ENCODE measurements at regions not wholly inside any gene's neighbourhood (a gene's known extent, or its start where the extent isn't known, plus 50 kb on each side); places are given as distances from the start of the nearest gene placed in this dataset.
"Not testable (repeated sequence)": the region's sequence is repeated elsewhere in the genome, so short reads cannot be mapped to it uniquely, and the experiment has no call there.

DNA sequence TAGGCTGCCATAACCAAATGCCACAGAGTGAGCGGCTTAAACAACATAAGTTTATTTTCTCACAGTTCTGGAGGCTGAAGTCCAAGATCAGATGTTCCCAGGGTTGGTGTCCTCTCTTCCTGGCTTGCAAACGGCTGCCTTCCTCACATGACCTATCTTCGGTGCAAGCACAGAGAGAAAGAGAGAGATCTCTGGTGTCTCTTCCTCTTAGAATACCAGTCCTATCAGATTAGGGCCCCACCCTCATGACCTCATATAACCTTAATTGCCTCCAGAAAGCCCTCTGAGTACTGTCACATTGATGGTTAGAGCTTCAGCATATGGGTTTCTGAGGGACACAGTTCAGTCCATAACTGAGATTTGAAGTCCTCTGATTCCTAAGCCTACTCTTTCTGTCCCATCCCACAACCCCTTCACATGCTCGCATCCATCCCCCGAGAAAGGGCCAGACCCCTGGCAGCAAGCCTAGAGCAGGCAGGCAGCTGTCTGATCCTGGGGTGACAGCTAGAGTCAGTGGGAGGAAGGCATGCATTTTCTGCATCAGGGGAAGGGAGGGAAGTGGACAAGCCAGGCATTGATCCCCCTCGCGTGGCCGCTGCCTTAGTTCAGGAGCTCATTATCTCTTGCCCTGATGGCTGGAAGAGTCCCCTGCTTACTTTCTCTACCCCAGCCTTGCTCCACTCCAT, 114.1 kb downstream of the FAR1 start:
- no peak for DNase-seq

GRCh38 chr11:13784441-13784840, 116.0 kb downstream of the FAR1 start:
- no peak for DNase-seq

- no peak for DNase-seq
These were observed 116.4 kb downstream of the FAR1 start for GRCh38 chr11:13784855-13785254.

DNA sequence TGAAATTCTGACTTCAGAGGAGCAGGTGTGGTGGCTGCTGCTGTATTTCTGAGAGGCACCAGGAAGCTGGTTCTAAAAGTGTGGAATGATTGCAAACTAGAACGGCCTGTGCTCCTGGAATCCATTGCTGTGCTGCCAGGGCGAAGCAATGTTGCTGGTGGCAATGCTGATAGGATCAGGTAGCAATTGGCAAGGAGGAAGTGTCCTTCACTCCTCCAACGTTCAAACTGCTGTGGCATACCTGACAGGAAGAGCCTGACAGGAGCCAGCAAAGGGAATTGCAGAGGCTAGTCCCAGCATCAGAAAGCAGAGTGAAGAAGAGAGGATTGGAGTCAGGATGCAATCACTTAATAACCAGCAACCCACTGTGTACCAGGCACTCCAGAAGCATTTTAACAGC, 118.2 kb downstream of the FAR1 start:
- DNase-seq, result no peak

DNA sequence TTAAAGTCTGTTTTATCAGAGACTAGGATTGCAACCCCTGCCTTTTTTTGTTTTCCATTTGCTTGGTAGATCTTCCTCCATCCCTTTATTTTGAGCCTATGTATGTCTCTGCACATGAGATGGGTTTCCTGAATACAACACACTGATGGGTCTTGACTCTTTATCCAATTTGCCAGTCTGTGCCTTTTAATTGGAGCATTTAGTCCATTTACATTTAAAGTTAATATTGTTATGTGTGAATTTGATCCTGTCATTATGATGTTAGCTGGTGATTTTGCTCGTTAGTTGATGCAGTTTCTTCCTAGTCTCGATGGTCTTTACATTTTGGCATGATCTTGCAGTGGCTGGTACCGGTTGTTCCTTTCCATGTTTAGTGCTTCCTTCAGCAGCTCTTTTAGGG, 129.1 kb downstream of the FAR1 start:
- not testable (repeated sequence) for DNase-seq

GRCh38 chr11:13800901-13801300, 132.4 kb downstream of the FAR1 start:
- DNase-seq, result no peak

GRCh38 chr11:13818325-13818724, 144.2 kb upstream of the SPON1 start:
- no peak for DNase-seq

DNA sequence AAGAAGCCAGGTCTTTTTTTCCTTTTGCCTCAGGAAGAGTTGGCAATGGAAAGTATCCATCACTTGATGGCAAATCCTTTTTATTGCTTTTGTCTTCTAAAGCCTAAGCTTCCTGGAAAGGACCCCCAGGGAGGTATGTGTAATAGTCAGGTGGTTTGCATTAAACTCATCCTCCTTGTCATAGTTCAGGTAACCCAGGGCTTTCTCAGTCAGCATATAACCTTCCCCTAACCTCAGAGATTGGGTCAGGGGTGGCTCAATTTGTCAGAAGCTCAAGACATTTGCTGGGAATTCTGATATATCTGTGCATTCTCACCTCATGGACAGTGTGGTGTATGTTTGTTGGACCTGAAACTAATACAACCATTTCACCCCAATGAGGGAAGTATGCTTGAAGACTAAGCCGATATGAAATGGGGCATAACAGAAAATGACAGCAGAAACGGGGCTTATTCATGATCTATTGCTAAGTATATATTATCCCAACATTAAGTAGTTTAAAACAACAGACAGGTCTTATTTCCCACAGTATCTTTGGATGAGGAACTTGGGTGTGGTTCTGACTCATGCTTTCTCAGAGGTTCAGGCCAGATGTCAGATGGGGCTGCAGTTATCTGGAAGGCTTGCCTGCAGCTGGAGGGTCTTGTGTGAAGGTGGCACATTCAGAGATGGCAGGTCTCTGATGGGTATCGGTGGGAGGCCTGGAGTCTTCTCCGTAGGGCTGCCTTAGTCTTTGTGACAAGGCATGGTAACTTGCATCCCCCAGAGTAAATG, 135.8 kb upstream of the SPON1 start:
- no peak for DNase-seq

- no peak for DNase-seq
These were observed 130.8 kb upstream of the SPON1 start for GRCh38 chr11:13831696-13832095.

DNA sequence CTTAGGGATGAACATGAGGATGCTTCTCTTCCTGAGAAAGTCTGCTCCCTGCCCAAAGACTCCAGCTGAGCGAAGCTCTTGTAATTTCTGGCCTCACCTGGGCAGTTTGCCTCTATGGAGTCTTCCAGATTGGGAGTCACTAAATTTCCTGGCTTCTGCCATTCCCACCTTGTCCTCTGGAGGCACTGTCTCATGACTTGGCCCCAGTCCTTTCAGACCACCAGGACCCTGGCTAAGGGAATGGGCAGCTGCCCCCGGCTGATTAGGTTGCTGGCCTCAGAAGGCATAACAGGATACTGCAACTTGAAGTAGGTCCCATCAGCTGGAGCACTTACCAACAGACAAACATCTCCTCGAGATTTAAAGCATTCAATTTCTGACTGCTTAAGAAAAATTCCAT, 128.1 kb upstream of the SPON1 start:
- no peak for DNase-seq

DNA sequence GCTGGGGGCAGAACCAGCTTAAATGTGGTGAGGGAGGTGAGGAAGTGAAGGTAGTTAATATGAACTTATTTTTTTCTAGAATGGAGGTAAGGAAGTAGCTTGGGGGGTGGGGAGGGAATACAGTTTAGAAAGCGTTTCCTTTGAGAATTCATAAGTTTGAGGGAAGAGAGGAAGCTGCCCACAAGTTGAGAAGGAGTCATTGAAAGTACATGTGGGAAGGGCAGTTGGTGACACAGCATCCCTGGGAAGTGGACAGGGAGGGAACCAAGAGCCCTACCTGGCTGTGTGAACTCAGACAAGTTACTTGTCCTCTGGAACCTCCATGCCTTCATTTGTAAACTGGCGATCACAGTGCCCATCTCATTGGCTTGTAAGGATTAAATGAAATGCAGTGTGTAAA, 125.9 kb upstream of the SPON1 start:
- no peak for DNase-seq

DNA sequence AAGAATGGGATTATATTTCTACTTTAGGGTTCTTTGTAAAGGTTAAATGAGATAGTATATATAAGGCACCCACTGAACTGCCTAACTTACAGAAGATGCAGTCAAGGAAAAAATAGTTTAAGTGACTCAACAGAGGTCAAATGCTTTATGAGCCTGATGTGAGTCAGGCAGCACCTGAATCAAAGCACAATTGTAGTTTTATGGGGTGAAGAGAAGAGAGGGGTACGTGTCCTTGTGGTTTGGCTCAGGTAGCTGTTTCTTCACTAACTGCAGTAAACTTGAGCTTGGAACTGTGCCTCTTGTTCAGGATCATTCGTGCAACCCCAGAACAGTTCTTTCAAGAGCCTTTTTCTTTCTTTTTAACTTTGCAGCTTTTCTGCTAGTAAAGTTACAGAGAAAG, 125.2 kb upstream of the SPON1 start:
- no peak for DNase-seq

- DNase-seq, result no peak
These were observed 121.1 kb upstream of the SPON1 start for GRCh38 chr11:13841393-13841792.

- no peak for DNase-seq
These were observed 114.5 kb upstream of the SPON1 start for GRCh38 chr11:13848031-13848430.

- no peak for DNase-seq
These were observed 112.1 kb upstream of the SPON1 start for GRCh38 chr11:13850231-13851005.

DNA sequence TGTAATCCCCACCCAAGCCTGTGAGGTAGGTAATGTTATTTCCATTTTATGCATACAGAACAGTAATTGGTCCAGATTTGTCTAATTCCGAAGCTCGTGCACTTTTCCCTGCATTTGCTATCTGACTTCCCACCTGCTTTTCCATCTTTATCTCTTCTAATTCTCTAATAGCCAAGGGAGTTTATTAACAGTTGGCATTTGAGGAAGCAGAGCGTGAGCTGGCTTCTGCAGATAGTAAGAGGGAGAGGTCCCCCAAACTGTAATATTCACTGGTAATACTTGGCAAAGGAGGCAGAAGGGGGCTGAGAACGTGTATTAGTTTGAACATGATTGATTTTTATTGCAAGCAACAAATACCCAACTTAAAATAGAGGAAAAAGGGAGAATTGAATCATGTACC, 110.8 kb upstream of the SPON1 start:
- DNase-seq, result no peak

DNA sequence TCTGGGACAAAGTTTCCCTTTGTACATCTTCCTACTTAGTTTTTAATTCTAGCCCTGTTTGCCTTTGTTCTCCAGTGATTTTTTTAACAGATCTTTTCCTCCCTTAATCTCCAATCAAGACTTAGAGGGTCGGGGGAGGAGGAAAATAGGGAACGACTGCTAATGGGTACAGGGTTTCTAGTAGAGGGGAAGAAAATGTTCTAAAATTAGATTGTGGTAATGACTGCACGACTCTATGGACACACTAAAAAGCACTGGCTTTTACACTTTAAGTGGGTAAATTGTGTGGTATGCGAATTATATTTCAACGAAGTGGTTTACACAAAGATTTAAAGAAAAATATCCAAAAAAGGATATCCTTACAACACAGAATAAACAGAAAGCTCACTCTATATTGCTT, 110.0 kb upstream of the SPON1 start:
- no peak for DNase-seq

DNA sequence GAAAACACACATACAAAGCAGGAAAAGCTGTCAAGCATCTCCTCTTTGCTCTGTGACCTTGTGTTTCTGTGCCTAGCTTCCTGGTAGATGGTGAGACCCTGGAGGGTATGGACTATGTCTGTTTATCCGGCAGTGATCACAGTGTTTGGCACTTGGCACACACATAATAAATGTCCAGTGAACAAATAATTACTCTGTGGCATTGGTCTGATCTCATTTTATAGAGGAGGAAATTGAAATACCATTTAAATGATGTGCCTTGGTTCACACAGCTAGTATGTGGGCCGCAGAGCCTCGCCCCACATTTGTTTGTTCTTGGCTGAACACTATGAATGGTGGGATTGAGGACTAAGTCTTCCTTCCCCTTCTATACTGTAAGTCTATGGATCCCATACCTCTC, 104.7 kb upstream of the SPON1 start:
- no peak for DNase-seq

DNA sequence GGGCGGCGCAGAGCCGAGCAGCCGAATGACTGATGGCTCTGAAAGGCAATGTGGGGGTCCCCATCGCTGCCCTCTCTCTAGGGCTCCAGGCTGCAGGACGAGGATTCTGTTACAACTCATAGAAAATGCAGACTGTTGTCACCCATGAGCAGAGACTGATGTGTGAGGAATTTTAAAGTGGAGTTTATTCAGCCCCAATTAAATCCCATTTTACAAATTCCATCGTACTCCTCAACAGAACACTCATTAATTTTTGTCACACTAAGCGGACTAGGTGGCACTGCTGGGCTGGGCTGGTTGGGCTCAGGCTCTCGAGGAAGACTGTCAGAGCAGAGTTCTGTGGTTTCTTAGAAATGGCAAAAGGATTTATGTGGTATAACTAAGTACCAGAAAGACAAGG, 102.6 kb upstream of the SPON1 start:
- no peak for DNase-seq

DNA sequence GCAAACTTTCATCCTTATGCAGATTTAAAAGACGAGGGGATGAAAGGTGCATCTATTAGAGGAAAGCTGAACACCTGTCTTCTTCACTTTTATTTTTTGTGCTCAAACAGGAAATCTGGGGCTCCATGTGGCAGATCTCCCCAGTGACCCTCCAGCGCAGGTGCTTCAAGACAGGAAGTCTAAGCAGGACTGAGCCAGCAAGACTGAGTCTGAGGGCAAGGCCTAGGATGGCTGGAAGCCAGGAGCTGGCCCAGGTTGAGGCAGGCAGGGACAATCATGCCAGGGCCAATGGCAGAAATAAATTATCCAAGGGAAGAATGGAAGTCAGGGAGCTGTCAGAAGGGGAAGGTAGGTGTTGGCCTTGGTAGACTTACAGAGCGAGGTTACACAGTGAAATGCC, 101.1 kb upstream of the SPON1 start:
- DNase-seq, result no peak

- DNase-seq, result no peak
These were observed 99.6 kb upstream of the SPON1 start for GRCh38 chr11:13862845-13863392.

GRCh38 chr11:13868710-13869397, 93.7 kb upstream of the SPON1 start:
- no peak for DNase-seq

DNA sequence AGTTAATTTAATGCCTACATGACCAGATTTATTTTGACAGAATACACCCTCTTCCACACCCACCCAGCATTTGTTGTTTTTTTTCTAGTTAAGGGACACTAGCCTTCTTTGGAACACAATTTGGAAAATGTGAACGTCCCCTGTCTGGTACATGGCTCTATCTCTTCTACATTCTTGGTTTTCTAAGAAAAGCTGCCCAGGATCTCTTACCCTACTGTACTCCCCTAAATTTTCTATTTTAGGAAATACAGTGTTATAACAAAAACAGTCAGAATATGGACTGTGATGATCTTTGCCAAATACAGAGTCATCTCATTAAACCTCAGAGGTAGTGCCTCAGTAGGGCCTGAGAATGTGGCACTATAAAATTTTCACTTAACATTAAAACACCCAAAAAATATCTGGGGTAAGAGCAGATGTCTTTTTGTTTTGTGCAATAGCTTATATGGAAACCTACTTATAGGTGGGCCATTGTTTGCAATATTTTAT, 93.1 kb upstream of the SPON1 start:
- no peak for DNase-seq

All from activated CD4-positive, alpha-beta T cell treated with anti-CD3 and anti-CD28 coated beads, Interleukin-2, amount 50 U/mL, for 48 hours (primary cell).